ENCODE measurements at regions not wholly inside any gene's neighbourhood (a gene's known extent, or its start where the extent isn't known, plus 50 kb on each side); places are given as distances from the start of the nearest gene placed in this dataset.

DNA sequence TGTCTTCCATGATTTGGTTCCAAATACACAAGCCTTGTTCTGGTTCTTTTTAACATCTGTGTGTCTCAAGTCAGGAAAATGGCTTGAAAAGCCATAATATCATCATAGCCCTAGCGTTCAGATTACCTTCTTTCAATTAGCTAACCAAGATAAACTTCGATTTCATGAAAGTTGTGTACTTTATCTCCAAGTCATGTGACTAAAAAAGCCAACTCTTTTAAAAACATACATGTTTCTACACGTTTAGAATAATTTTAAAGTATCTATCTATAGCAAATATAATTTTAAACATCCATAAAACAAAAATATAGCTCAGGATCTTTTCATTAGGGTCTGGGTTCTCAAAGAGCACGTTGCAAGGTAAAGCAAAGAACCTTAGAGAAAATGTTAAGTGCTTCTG is 261.1 kb downstream of the PRL start:
- no peak for DNase-seq

DNA sequence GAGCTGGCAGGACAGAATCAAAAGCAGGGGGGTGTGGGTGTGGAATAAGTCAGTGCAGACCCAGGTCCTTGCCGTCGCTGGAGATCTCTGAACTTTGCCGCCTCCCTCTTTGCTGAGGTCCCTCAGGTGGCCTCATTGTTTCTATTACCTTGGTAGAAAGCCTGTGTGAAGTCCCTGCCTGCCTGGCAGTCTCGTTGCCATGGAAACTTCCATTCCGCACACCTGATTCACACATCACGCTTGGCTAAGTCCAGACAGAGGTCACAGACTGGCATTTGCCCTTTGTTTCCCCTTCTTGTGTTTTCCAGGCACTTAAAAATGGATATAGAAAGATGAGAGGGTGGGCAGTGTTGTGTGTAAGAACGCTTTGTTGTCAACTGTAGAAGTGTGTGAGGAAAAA is 260.6 kb downstream of the PRL start:
- DNase-seq, result no peak

DNA sequence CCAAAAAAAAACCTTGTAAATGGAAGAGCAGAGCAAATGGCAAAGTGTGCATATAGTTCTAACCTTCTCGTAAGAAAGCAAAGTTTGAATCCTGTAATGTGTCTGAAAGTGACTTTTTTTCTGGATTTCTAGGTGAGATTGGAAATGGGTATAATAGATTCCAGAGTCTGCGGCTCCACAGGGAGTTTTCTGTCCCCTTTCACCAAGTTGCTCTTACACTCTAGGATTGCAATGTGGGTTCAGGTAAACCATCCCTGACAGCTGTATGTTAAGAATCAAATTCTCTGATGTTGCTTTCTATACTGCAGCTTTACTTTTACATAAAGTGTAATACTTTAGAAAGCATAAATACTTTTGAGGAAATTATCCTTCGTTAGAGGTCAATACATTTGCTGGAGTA is 260.1 kb downstream of the PRL start:
- DNase-seq, result no peak

DNA sequence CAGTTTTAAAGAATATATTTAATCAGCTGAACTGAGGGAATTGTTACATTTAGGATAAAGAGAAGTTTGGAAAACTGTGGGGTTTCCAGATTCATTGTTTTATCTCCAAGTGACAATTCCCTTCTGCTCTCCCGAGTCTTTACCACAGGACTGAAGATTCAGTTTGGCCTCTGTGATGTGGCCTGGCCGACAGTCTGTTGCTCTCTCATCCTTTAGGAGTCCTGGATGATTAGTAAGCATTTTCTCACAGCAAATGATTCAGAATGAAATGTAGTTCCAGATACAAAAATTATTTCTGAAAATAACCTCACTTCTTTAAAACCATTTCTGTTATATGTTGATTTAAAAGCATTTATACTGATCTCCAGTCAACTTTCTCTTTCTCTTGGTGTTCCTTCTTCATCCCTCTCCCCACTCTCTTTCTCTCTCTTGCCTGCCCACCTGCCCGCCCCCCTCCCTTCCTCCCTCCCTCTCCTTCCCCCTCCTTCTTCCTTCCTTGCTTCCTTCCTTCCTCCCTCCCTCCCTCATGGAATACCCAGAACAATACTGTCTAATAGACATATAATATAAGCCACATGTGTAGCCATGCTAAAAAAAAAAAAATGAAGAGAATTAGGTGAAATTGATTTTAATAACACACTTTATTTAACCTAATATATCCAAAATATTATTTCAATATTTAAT is 254.9 kb downstream of the PRL start:
- peak; percentile 64 for DNase-seq

DNA sequence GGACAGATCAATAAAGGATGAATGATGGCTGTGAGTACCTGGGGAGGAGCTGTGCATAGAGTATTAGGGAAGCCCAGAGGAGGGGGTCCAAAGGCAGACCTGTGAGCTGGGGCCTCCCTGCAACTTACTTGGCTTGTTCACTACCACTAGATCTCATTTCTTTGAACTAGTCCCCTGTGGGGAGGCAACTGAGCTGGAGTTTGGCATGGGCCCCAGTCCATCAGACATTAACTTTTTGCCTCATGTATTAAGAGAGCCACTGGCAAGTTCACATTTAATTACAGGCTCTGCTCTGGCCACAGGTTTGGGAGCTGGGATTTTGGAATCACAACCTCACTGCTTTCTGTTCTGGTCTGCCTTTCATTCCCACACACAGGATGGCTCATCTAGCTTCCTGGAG is 254.1 kb downstream of the PRL start:
- DNase-seq, result no peak

DNA sequence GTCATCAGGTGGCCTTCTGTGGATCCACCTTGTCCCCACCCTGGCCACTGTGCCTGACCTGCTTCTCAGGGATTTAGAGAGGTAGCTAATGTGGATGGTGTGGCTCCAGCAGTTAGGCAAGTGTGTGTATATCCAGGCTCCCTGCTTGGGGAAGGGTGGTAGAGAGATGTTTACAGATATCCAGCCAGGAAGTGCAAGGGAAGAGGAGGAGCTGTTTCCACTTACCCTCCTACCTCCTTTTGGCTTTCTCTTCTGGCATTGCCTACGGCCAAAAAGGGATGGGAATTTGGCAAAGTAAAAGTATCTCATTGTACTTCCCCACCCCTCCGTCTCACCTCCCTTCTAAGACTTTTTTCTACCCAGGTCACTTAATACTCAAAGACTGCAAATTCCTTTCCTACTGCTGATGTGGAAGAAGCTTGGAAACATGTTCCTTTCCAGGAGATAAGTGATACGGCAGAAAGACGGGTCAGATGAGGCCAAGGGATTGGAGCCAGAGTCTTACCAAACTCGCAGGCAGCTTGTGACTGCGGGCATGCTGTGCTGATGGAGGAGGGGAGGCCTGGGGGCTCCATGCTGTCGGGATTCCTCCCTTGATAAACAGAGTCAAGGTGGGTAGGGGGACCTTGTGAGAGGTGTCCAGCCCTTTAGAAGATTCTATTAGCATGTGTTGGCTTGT is 253.4 kb downstream of the PRL start:
- no peak for DNase-seq

DNA sequence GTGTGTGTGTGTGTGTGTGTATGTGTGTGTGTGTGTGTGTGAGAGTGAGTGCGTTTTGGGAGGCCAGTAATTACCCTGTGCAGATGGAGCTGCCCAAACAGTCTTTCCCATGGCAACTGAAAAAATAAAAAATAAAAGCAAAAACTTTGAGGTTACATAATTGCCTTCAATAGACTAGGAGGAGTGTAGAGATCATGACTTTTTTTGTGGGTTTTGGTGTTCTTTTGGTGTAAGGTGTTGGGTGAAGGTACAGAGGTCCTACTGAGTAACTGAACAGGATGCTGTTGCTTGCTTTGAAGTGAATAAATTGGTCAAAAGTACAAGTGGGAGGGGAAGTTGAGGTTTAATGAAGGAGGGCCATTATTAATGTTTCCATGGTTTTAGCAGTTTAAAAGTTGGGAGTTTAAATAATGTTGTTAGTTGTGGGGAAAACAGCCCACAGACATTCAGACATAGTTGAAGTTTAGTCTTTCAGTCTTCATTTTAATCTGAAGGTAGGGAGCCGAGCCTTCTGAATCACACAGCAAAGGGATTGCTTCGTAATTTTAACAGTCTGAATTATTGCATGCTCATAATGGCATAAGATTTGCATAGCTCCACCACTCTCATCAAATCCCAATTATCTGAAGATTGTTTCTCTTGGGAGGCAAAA is 251.4 kb downstream of the PRL start:
- no peak for DNase-seq

DNA sequence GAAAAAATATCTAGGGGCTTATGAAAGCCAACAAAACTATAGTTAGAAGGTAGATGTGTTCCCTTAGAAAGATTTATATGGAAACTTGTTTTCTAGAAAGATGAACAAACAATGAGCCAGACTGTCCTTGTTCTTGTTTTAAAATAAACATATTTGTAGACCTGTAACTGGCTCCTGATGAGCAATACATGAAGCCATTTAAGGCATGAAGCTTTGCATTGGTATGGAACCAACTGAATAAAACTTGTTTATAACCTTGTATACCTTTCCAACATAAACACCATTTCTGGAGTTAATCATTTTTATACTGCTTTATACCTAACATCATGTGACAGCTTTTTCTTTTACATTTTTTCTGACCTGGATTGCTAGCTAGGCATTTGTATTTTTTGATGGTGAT is 247.8 kb downstream of the PRL start:
- no peak for DNase-seq

DNA sequence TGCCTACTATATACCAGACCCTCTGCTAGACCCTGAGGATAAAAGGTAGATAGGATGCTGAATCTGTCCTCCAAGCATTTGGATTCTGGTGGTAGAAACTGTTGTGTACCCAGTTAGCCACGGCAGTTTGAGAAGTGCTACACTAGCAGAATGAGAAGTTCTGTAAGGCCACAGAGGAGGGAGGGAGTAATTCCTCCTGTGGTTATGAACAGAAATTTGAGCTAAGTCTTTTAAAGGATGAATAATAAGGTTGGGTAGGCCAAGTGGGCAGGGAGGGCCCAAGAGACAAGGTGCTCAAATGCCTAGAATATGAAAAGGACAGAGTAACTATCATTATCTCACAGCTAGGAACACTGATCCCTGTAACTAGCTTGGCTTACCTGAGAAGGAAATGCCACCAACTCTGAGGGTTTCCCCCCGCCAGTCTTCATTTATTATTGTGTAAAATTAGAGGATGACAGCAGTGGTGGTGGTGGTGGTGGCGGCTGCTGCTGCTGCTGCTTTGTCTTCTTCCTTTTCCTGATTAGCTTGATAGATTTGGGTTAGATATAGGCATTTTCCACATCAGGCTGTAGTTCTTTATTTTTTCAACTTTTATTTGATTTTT is 243.3 kb downstream of the PRL start:
- no peak for DNase-seq

DNA sequence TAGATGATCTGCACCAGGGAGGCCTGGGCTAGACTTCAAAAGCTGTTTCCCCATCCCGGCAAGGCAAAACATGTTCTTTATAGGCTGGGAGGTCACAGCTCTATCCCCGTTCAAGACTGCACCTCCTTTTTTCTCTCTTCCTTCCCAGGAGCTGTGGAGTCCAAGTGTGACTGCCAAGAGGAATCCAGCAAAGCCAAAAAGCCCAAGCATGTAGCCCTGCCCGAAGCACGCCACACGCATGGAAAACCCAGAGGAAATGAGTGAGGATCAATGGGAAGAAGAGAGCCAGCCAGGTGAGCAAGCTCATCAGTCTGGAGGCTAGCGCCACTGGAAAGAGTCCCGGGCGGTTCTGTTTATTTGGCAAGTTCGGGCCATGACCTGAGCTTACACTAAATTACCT is 240.4 kb downstream of the PRL start:
- no peak for DNase-seq

DNA sequence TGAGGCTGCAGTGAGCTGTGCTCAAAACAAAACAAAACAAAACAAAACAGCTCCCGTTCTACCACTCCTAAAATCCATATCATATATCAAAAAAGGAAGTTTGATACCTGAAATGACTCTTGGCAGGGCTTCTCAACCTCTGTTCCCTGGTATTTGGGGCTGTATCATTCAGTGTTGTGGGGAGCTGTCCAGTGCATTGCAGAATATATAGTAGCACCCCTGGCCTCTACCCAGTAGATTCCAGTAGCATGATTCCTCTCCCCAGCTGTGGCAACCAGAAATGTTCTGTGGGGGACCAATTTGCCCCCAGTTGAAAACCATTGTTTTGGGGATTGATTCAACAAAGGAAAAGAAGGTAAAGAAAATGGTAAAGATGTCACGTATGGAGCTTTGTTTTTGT is 238.9 kb downstream of the PRL start:
- no peak for DNase-seq

DNA sequence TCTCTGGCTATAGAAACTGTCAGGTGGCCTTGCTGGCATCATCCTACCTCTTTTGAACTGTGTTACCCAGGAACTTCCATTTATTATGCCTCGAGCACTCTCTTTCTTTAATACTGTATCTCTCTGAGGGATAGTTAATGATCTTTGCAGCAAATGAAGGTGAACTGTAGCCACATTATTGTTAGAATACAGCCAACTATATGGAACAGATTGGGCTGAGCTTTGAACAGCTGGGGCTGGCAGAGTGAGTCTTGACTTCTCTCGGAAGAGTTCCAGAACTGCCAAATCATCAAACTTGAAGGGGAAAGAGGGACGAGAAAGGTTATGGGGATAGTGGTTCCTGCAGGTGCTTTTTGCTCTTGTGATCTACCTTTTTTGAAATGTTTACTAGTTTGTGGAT is 237.7 kb downstream of the PRL start:
- no peak for DNase-seq

DNA sequence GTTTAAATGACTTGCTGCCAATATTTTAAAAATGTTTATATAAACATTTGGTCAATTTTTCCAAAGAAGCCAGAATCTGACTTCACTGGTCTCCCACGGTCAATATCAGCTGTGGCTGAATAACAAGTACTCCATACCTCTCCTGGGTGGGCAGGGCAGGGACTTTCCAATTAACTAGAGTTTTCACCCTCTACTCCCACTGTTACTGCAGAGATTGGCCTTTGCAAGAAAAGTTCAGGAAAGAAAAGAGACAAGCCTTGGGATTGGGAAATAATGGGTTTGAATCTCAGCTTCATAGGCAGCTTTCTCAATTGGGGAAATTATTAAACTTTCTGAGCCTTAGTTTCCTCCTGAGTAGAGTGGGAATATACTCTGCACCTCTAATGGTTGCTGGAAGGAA is 236.9 kb downstream of the PRL start:
- DNase-seq, result no peak

DNA sequence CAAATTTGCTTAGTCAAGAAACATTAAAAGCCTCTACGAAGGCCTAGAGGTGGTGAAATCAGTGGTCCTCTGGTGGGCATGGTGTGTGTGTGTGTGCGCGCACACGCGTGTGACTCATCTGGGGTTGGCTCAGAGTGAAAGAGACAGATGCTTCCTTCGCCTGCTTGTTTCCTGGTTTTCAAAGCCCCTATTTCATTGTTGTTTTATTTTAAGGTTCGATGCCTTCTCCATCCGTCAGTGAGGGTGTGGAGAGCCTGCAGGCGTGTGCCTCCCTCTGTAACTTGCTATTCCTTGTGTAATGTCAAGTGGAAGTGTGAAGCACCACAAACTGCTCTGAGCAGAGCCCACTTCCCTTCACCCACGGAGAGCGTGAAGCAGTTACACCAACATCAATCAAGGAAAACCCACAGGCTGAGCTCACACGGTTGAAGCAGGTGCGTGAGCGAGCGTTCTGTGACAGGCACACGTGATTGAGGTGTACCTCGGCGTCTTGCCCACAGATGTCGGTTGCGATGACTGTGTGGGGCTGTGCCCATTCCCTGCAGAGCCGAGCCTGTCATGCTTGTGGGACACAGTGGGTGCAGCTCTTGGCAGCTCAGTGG is 233.9 kb downstream of the PRL start:
- DNase-seq, result no peak

DNA sequence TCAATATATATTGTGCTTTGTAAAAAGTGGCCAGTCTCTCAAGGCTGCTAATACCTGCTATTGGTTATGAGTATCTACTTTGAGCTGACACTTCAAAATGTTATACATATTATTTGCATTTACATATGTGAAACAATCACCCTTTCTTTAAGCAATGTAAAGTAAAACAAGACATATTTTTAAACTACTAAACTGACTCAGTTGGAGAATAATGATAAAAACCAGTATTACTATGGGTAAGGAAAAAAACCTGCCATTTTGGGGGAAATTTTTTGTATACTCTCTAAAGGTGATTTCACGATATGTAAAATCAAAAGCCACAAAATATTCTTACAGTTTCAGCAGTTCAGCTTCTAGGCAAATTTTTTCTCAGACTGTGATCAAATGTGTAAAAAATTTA is 232.3 kb downstream of the PRL start:
- no peak for DNase-seq

DNA sequence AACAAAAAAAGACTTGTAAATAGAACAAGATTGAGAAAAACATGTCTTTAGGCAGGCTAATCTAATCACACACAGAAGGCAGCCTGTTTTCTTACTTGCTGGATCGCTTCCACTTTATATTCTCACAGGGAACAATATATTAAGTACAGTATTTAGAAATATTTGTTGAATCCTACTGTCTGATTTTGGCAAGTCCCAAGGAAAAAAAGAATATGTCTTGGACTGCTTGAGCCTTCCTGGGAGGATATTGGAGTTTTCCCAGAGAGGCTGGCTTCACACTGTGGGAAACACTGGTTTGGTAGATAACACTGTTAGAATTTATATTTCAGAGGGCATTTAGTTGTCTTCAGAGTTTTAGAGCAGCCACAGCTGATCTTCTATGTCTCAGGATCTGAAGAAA is 229.7 kb downstream of the PRL start:
- no peak for DNase-seq

DNA sequence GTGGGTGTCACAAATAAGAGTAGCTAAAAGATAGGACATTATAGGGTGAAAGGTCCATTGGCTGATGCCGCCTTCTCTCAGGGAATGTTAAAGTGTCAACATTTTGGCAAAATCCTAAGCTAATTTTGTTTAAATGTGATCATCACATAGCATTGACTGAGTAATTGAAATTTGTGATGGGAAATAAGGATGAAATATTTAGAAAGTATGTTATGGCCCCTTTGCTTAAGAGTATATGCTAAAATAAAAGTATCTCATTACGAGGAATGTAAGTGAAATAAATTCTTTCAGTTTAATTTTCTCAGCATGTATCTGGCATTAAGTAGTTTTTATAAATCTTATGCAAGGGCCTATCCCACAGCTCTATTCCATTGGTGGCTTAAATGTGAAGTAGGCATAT is 229.2 kb downstream of the PRL start:
- DNase-seq, result peak; percentile 37

DNA sequence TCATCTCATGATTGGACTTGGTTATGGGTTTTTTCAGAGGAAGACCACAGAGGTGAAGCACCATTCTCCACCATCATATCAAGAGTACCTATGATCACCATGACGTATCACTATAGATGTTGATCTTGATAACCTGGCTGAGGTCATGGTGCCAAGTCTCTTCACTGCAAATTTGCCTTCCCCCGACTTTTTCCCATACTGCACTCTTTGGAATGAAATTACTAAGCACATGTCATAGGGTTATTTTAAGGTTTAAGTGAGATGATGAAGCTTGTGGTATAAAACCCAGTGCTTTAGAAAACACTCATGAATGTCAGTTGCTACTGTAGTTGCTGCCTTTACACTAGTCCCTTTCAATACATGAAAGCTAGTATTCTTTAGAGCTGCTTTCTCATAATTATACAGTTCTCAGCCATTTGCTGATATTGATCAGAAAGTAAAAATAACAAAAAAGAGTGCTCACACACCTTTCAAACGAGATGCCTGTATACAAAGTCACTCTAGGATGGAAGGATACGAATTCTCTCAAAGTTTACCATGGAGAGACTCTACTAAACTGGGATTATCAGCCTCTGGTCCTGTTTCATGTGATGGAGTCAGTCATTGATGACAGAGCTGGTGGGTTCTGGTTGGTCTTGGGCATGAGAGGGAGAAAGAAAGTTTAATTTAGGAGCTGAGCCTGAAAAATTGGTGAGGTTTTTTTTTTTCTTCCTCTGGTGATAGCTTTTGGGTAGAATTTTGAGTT is 228.1 kb downstream of the PRL start:
- DNase-seq, result no peak

DNA sequence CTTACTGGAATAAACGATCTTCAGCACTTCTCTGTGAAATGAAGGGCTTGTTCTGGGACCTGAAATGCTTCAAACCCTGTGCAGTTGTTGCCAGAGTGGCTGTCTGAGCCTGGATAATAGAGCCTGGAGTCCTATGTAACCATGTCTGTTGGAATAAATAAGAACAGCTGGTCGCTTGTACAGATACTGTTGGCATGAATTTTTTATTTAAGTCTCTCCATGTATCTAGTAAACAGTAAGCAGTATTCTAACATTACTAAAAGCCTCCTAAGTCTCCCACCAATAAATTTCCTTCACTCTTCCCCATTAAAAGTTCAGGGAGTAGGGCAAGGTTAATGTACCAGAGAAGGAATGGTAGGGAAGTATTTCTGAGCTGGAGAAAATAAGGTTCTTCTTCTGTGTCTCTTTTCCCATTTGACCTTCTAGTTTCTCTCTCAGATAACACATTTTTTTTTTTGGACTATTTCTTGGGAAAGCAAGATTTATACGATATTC is 227.5 kb downstream of the PRL start:
- no peak for DNase-seq

DNA sequence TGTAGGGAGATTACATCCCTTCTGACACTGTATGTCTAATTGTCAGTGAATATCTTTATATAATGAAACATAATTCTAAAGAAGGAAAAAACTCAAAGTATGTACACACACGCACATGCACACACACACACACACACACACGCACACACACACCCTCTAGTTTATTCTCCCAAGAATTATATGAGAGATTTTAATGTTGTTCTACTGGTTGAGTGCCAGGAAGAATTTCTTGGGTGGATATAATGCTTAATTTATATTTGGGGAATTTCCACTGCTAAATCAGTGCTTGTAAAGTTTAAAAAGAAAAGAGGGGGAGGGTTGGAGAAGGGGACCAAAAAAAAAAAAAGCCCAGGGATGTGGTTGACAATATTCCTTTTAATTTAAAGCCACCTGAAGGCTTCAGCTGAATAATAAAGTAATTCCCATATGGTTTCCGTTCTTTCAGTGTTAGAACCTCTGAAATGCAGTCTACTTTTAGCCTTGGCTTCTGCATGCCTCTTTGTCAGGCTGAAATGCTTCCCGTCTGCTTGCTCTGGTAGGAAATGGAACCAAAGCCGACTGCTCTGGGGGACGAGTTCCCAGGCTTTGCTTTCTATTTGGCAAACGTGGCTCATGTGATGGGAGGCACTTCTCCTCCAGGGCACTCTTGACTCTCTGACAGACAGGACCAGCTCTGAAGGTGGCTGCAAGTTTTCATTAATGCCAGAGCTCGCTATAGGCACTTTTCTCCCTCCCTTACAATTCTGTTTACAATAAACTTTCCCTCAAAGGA is 225.4 kb downstream of the PRL start:
- DNase-seq, result peak; percentile 65

DNA sequence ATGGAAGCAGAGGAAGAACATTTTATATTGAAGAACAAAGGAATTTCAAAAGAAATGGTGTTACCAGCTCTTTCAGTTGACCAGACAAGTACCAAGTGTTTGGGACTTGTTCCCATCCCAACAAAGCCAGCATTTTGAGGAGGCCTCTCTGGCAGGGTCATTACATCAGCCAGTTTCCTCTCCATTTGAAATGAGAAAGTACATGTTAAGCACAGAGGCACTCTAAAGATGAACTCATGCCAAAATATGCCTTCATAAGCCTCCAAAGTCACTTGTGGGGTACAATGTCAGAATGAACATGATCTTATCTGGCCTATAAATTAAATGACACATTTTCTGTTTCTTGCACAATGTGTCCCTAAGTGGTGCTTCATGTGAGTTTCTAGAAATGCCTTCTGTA is 223.9 kb downstream of the PRL start:
- DNase-seq, result peak; percentile 50
